ENCODE measurements at regions not wholly inside any gene's neighbourhood (a gene's known extent, or its start where the extent isn't known, plus 50 kb on each side); places are given as distances from the start of the nearest gene placed in this dataset.
A peak's percentile ranks its signal among the peaks of the same experiment; 100 is the strongest.

DNA sequence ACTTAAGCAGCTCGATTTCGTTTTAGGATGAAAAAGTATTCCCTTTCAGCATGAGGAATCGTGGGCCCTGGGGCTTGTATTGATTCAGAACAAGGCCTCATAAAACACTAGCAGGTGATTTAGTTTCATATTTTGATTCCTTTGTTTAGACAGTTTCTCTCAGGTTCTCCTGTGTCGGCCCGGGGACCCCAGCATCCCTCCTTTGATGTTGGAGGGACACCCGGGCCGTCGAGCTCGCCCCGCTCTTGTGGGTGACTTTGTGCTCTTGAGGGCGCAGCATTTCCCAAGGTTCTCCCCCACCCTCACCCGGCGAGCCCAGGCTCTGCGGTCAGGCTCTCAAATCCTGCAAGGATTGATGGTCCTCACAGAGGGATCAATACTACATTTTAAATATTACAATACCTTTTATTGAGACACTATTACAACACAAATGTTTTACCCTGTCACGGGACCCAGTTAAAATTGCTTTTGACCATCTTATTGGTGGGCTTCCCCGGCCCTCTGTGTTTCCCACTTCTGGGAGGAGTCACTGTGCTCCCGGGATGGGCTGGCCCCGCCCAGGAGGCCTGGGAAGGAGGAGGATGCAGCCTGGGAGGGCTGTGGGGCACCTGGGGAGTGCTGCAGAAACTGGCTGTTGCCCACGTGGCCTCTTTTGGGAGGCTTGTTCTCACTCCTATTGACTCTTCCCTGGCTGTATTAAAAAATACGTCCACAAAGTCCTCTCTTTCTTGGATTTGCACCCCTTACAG lies 222.6 kb downstream of the INSIG2 start:
- no peak for DNase-seq

DNA sequence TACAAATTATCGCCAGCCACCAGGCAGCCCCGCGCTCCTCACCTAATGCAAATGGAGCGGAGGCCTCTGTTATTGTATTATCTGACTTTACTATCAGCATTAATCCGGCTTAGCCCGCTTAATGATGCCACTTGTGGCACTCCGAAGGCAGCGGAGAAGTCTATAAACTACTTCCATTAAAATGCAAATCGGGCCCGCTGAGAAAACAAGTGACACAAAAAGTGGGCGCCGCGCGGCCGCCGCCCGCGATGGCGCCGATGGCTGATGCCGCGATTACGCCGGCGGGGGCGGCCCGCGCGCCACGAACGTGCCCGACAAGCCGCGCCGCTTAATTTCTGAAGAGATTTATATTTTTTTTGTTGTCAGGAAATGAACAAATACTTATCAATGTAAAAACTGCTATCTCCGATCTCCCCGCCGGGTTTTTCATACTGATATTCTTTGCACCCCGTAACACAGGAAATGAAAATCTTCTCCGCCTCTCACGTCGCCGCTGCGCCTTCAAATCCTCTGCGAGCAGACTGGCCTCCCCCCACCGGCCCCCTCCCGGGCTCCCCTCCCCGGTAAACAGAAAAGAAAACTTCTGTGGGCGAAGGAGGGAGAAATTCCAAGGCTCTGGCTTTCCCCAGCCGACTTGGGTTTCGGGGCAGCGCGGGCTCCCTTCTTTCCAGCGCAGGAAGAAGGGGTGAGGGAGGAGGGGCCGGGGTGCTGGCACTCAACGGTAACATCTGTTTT lies 221.8 kb downstream of the INSIG2 start:
- DNase-seq = peak; percentile 39

GRCh38 chr2:118309257-118309945 lies 221.1 kb downstream of the INSIG2 start:
- DNase-seq = no peak

DNA sequence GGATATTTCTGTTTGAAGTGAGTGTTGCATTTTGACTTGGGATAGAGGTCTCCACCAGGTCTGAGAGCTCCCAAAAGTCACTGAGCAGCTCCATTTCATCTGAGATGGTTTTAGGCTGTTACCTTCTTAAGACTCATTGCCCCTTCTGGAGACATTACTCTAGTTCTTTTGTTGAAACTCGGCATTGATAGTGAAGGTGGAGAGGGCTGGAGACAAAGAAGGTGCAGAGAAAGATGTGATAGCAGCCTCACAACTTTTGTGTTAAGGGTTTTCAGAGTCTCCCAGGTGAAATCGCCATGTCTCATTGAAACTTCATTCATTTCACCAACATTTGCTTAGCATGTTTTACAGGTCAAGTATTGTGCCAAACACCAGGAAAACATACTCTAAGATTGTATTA lies 219.6 kb downstream of the INSIG2 start:
- no peak for DNase-seq

DNA sequence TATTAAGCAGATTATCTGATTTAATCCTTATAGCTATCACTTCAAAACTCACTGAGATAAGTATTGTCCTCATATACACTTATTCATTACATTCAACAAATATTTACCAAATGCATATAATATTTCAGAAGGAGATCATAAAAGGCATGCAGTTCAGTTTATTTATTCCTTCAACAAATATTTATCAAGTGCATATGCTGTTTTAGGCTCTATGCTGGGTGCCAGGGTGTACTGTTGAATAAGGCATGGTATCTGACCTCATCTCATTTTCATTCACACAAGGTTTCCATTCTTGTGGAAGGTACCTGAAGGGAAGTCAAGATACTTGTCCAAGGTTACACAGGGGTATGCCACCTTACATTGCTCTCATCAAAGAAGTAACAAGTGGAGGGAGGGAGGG lies 213.0 kb downstream of the INSIG2 start:
- no peak for DNase-seq

DNA sequence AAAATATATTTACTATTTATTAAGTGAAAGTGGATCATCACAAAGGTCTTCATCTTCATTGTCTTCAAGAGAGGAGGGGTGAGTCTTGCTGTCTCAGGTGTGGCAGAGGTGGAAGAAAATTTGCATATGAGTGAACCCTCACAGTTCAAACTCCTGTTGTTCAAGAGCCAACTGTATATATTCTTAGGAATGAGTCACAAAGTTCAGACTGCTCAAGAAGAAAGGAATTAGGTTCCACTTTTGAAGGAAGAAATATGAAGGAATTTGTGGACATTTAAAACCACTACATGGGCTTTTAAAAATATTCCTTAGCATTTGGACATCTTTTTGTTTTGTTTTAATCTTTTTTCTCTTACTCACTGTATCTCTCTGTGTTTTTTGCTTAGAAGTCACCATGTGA lies 212.6 kb downstream of the INSIG2 start:
- no peak for DNase-seq

DNA sequence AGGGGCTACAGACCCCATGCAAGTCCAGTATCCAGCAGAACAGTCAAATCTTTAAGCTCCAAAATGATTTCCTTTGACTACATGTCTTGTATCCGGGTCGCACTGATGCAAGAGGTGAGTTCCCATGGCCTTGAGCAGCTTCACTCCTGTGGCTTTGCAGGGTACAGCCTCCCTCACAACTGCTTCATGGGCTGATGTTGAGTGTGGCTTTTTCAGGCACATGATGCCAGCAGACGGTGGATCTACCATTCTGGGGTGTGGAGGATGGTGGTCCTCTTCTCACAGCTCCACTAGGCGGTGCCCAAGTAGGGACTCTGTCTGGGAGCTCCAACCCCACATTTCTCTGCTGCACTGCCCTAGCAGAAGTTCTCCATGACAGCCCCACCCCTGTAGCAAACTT lies 208.4 kb downstream of the INSIG2 start:
- no peak for DNase-seq

DNA sequence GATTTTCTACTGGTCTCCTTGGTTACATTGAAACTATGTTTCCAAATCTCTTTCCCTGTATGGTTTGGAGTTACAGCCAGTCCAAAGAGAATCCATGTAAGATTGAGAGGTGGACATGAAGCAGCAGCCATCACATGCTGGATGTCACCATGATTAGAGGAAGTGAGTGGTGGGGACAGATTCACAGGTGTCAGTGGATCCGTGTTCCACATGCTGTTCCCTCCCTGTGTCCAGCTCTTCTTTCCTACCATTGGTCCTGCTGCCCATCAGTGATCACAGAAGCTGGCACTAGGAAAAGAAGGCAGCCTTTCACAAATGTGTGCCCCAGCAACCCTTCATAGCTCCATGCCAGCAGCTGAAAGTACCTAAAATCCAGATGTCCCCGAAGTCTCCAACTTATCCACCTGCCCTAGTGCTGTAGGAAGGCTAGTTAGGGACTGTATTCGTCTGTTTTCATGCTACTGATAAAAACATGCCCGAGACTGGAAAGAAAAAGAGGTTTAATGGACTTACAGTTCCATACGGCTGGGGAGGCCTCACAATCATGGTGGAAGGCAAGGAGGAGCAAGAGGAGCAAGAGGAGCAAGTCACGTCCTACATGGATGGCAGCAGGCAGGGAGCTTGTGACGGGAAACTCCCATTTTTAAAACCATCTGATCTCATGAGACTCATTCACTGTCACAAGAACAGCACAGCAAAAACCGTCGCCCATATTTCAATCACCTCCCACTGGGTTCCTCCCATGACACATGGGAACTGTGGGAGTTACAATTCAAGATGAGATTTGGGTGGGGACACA lies 207.5 kb downstream of the INSIG2 start:
- DNase-seq = no peak

GRCh38 chr2:118294063-118294462 lies 205.8 kb downstream of the INSIG2 start:
- no peak for DNase-seq

- no peak for DNase-seq
Measured at GRCh38 chr2:118292991-118293390, 204.7 kb downstream of the INSIG2 start.

DNA sequence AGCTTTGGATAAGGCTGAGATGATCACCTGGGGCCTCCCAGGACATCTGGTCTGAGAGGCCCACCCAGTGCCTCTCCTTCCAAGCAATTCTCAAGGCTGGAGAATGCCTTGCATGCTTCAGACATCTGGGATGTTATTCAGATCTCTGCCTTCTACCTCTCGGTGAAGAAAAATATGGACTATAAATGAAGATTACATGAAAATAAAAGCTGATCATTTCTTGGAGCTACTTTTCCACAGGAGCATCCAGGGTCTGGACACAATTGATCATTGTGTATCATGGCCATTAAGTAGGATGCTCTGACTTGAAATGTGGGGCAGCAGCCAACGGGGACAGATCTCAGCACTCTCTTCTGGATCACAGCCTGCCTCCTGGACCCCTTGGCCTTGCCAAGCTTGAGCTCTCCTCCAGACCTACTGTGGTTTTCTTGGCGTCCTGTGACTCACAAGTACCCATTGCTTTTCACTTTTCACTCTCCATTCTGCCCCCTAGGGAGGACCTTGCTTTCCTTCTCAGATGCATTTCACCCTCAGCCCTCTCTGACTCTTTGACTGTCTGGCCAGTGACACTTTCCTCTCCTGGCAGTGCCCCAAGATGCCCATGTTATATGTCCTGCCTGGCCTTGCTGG lies 203.1 kb downstream of the INSIG2 start:
- no peak for DNase-seq

DNA sequence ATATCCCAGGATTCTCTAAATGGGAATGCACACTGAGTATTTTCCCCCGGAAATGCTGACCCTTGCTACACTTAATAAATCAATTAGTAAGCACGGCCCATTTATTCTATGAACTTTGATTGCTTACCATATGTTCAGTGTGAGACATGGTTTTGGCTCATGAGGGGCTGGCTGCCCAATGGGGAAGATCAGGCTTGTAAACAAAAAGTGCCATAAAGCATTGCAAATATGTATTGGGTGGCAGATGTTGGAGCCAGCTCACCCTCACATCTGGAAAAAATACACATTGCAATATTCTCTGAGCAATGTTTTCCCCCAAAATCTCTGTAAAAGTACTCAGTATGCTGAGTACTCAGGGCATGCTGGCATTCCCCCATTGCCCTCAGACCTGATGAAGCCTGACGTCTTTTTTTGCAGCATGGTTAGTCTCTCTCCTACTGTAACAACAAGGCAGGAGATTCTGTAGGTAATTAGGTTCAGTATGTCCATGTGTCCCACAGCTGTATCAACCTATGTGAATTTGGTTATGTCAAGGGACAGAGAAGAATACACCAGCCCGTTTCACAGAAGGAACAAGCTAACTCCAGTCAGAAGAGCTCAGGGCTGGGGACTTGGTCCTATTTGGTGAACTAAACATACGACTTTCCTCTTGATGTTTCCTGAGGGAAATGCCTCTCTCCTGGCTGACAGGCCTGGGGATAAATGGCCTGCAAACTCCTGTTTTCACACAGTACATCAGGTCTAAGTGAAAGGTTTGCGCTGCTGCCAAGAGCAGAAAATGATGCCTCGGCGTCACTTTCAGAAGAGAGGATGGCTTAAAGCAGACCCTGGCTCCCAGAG lies 202.4 kb downstream of the INSIG2 start:
- no peak for DNase-seq

DNA sequence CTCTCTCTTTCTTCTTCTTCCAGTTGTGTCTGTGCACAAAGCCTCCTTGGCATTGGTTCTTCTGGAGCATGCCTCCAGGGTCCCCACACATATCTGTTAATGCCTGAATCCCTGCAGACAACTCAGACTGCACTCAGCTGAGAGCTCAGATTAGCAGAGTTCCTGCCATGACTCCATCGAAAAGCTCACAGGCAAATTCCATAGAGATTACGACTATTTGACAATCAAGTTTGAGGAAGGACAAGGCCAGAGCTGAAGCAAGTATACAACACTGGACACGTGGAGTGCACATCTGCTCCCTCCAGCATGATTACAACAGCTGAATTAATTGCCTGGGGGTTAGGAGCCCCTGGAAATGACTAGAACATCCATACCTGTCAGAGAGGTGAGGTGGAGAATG lies 190.7 kb downstream of the INSIG2 start:
- no peak for DNase-seq

DNA sequence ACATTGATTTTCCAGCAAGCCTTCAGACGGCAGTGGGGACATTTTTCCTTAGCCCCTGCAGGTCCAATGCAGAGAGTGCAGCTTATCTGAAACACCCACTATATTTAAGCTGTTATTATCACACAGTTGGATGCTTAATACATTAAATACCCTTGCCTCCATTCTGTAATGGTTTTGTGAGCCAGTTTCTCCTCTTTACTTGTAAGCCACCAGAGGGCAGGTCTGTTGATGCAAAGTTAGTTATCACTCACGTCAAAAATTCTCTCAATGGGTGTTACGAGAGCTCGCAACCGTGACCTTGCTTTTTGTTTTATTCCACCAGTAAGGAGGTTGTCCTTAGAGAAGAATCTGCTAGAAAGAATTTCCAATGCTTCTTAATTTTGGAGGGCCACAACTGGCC lies 189.8 kb downstream of the INSIG2 start:
- no peak for DNase-seq

DNA sequence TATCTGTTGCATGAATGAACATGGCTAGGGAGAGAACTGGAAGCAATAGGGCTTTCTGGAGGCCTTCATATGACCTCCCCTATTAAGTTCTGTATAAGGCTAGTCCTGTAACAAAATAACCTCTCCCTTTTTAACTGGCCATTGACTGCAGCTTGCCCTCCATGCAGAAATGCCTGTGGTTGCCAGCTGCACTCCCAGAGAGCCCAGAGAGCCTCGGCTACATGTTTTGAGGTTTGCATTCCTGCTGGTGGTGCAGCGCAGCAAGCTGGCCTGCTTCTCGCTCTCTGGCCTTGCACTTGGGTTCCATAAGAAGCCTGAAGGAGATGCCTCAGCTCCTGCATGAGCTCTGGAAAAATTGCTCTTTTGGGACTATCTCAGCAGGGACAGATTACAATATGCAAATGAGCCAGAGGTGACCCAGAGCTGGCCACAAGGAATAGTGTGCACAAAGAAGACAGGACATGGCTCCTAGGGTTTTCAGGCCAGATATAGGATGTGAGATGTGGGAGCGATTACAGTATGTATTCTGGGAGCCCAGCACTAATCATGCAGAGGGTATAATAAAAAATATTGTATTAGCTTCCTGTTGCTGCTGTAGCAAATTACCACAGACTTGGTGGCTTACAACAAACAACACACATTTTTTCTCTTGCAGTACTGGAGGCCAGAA lies 186.7 kb downstream of the INSIG2 start:
- no peak for DNase-seq

- DNase-seq = no peak
Measured at GRCh38 chr2:118272391-118272790, 184.1 kb downstream of the INSIG2 start.

DNA sequence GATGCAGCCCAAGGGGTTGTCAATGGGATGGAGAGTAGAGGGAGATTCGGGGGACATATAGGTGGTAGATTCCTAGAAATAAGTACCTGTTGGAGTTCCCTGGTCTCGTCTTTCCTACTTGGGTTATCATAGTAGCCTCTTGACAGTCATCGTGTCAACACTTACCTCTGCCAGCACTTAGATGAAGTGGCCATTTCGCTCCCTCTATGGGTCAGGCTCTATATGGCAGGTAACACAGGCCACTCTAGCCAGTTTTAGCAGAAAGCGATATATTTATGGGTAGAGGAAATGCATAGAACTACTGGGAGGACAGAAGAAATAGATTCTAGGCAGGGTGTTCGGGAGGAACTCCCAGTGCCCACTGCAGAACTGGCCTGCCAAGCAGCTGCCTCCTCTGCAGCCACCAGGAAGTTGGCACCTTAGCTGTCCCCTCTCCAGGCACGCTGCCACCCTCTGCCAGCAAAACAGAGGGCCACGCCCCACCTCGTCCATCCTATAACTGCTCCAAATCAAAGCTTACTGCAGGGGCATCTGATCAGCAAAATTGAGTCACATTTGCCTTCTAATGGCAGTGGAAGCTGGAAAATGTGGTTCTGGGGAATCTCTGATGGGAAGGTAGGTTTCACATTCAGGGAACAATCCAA lies 181.3 kb downstream of the INSIG2 start:
- no peak for DNase-seq

GRCh38 chr2:118268268-118268667 lies 180.0 kb downstream of the INSIG2 start:
- no peak for DNase-seq

DNA sequence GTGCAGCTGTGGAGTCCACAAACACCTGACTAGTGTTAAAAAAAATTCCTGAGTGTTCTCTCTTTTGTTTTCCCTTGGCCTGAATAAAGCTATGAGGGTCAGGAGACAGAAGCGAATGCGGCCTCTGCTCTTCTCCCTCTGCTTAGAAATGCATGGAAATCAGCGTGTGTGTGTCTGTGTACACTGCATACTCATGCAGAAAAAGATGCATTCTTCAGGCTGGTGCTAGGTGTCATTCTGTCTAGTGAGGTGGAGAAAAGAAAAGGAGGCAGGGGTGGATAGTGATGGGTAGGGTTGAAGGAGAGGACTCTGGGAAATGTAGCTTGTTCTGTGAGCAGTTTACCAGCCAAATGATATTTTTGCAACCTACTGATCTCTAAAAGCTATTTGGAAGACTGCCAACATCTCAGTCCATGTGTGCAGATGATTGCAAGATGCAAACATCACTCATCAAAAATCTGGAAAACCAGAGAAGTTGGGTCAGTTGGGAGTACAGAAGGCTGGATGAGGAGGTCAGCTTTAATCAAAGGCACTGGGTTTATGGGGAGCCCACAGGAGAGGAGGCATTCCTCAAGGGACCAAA lies 177.7 kb downstream of the INSIG2 start:
- no peak for DNase-seq

Data from activated T-cell treated with anti-CD3 and anti-CD28 coated beads for 4 hours (primary cell).